IMR-90 (cell line): ENCODE measurements at regions not wholly inside any gene's neighbourhood (a gene's known extent, or its start where the extent isn't known, plus 50 kb on each side); places are given as distances from the start of the nearest gene placed in this dataset.

Experiments used
- ATAC-seq: fragments of 200-7000 bp; cut with Tn5 transposase; 2 replicates; pipeline ENCODE4 v1.9.1; 2020; ENCODE audit warnings: low read depth, mild to moderate bottlenecking, moderate library complexity
- BruUV-seq: library from RNA; stranded (reverse); fragments of 400-500 nt; replicated peaks from 2 replicates; lab custom pipeline; 2021; lab: Mats Ljungman, UMichigan
- CTCF ChIA-PET: fragments of 300-600 bp; formaldehyde crosslinking; extraction: SDS; loops from one replicate; lab custom pipeline; 2021; ENCODE audit warnings: antibody characterized with exemption; lab: Yijun Ruan, JAX
- POLR2A ChIA-PET: fragments of 300-600 bp; sonication (Branson Sonifier 250); formaldehyde crosslinking; loops from one replicate; lab custom pipeline; 2022; ENCODE audit warnings: antibody characterized with exemption; ENCODE audit not compliant: unreplicated experiment; lab: Charles Lee
- DNase-seq: peaks from one replicate; pipeline ENCODE4 v3.0.0; 2013
- H2AFZ ChIP-seq: replicated peaks from 2 replicates; pipeline ENCODE3; 2013; ENCODE audit warnings: low read length, mild to moderate bottlenecking; ENCODE audit not compliant: poor library complexity
- H2AK5ac ChIP-seq: 2 replicates; pipeline ENCODE4 v1.6.1; 2013; ENCODE audit warnings: low read depth, low read length, inconsistent platforms
- H2AK9ac ChIP-seq: replicated peaks from 2 replicates; pipeline ENCODE3; 2013; ENCODE audit warnings: mild to moderate bottlenecking, low read depth, low read length, moderate library complexity; ENCODE audit not compliant: poor library complexity
- H2BK120ac ChIP-seq: 2 replicates; pipeline ENCODE4 v1.6.1; 2013; ENCODE audit warnings: low read depth, low read length, inconsistent platforms
- H2BK15ac ChIP-seq: 3 replicates; pipeline ENCODE4 v1.6.1; 2013; ENCODE audit warnings: low read depth, low read length, inconsistent platforms
- H2BK20ac ChIP-seq: 2 replicates; pipeline ENCODE4 v1.6.1; 2013; ENCODE audit warnings: low read depth, mild to moderate bottlenecking, inconsistent platforms, low read length, moderate library complexity
- H2BK5ac ChIP-seq: 2 replicates; pipeline ENCODE4 v1.6.1; 2013; ENCODE audit warnings: mild to moderate bottlenecking, low read depth, low read length, inconsistent platforms; ENCODE audit not compliant: poor library complexity, severe bottlenecking
- H3K14ac ChIP-seq: replicated peaks from 2 replicates; pipeline ENCODE4 v1.6.1; 2013; ENCODE audit warnings: low read depth, low read length, inconsistent platforms
- H3K18ac ChIP-seq: 2 replicates; pipeline ENCODE4 v1.6.1; 2013; ENCODE audit warnings: low read depth, low read length, control low read depth
- H3K23ac ChIP-seq: 2 replicates; pipeline ENCODE4 v1.6.1; 2013; ENCODE audit warnings: low read depth, low read length, inconsistent platforms
- H3K27ac ChIP-seq: 2 replicates; pipeline ENCODE4 v1.5.1; 2013; ENCODE audit warnings: mild to moderate bottlenecking, control low read depth, low read length; ENCODE audit not compliant: insufficient read depth
- H3K27me3 ChIP-seq: 2 replicates; pipeline ENCODE4 v1.6.1; 2013; ENCODE audit warnings: low read length; ENCODE audit not compliant: control insufficient read depth, insufficient read depth
- H3K36me3 ChIP-seq: 2 replicates; pipeline ENCODE4 v1.6.1; 2013; ENCODE audit warnings: low read length, mixed read lengths; ENCODE audit not compliant: control insufficient read depth, insufficient read depth
- H3K4ac ChIP-seq: 2 replicates; pipeline ENCODE4 v1.6.1; 2013; ENCODE audit warnings: low read depth, low read length, inconsistent platforms
- H3K4me1 ChIP-seq: 2 replicates; pipeline ENCODE4 v1.6.1; 2013; ENCODE audit warnings: low read length, mixed read lengths; ENCODE audit not compliant: control insufficient read depth, insufficient read depth
- H3K4me2 ChIP-seq: 2 replicates; pipeline ENCODE4 v1.6.1; 2013; ENCODE audit warnings: low read depth, mild to moderate bottlenecking, control low read depth, low read length, moderate library complexity
- H3K4me3 ChIP-seq: 2 replicates; pipeline ENCODE4 v1.5.1; 2013; ENCODE audit warnings: low read depth, mild to moderate bottlenecking, control low read depth, low read length, moderate library complexity; ENCODE audit not compliant: insufficient read depth
- H3K56ac ChIP-seq: 2 replicates; pipeline ENCODE4 v1.6.1; 2013; ENCODE audit warnings: low read length, inconsistent platforms; ENCODE audit not compliant: insufficient read depth; ENCODE audit errors: extremely low read depth
- H3K79me1 ChIP-seq, 2 experiments: 2 replicates each; pipeline ENCODE4 v1.6.1; 2013; ENCODE audit warnings: low read length in 2 of 2, inconsistent platforms in 1 of 2, low read depth in 1 of 2
- H3K9ac ChIP-seq: 2 replicates; pipeline ENCODE4 v1.6.1; 2013; ENCODE audit warnings: low read depth, low read length, control low read depth
- H3K9me1 ChIP-seq: 2 replicates; pipeline ENCODE4 v1.6.1; 2013; ENCODE audit warnings: low read length, inconsistent platforms; ENCODE audit not compliant: insufficient read depth
- H3K9me3 ChIP-seq: 2 replicates; pipeline ENCODE4 v1.6.1; 2013; ENCODE audit warnings: low read length; ENCODE audit not compliant: control insufficient read depth, insufficient read depth
- H4K20me1 ChIP-seq: 2 replicates; pipeline ENCODE4 v1.6.1; 2013; ENCODE audit warnings: low read length, inconsistent platforms; ENCODE audit not compliant: insufficient read depth
- H4K5ac ChIP-seq: 2 replicates; pipeline ENCODE4 v1.6.1; 2013; ENCODE audit warnings: mild to moderate bottlenecking, low read depth, low read length, control low read depth
- H4K8ac ChIP-seq, 2 experiments: 2 replicates each; pipeline ENCODE4 v1.6.1; 2013; ENCODE audit warnings: low read depth in 2 of 2, low read length in 2 of 2, control low read depth in 1 of 2, inconsistent platforms in 1 of 2
- H4K91ac ChIP-seq: 2 replicates; pipeline ENCODE4 v1.6.1; 2013; ENCODE audit warnings: low read depth, low read length, inconsistent platforms; ENCODE audit not compliant: insufficient read depth
- CHD1 ChIP-seq: IDR thresholded peaks from 2 replicates; pipeline ENCODE4 v1.6.1; 2012; ENCODE audit warnings: low read depth, low read length, improper control_type of control experiment
- FOS ChIP-seq: fragments of 150-350 bp; IDR thresholded peaks from 2 replicates; pipeline ENCODE4 v1.6.1; 2016; ENCODE audit warnings: low read depth, low read length
- MAFK ChIP-seq: IDR thresholded peaks from 2 replicates; pipeline ENCODE4 v1.6.1; 2012; ENCODE audit warnings: low read depth, low read length, improper control_type of control experiment
- POLR2A ChIP-seq: IDR thresholded peaks from 2 replicates; pipeline ENCODE4 v1.6.1; 2012; ENCODE audit warnings: mild to moderate bottlenecking, low read depth, low read length
- RAD21 ChIP-seq: IDR thresholded peaks from 2 replicates; pipeline ENCODE4 v1.6.1; 2012; ENCODE audit warnings: low read length, improper control_type of control experiment
- RCOR1 ChIP-seq: IDR thresholded peaks from 2 replicates; pipeline ENCODE4 v1.6.1; 2012; ENCODE audit warnings: mild to moderate bottlenecking, low read length, improper control_type of control experiment; ENCODE audit not compliant: insufficient replicate concordance
- SMC3 ChIP-seq: fragments of 150-350 bp; IDR thresholded peaks from 2 replicates; pipeline ENCODE4 v1.6.1; 2016; ENCODE audit warnings: low read depth, mild to moderate bottlenecking, antibody characterized with exemption, low read length, moderate library complexity
- WGBS, 2 experiments: methylation state at CpG; one replicate each; pipeline versions ENCODE4 v1.1.5 to v1.1.7; 2013; ENCODE audit warnings: missing lambda C conversion rate in 2 of 2; ENCODE audit not compliant: insufficient read length in 1 of 2; ENCODE audit errors: extremely low coverage in 2 of 2; 5-methylcytosine and 5-hydroxymethylcytosine counted together
- dilution Hi-C: fragments of 300-500 bp; cut with HindIII; formaldehyde crosslinking; loops from one replicate; pipeline ENCODE4 v1.14.3; 2018; ENCODE audit warnings: low sequenced_read_pairs; ENCODE audit not compliant: unreplicated experiment
- in situ Hi-C: fragments of 300-500 bp; cut with MboI; formaldehyde crosslinking; loops from 3 replicates; pipeline ENCODE4 v1.14.3; 2019; ENCODE audit warnings: low sequenced_read_pairs, inconsistent platforms, mixed read lengths
- intact Hi-C: fragments of 100-400 bp; cut with micrococcal nuclease; formaldehyde crosslinking; loops from 2 replicates; pipeline ENCODE4 v1.10.0; 2022
- TF ChIP-seq, protein P1 (sequence below): conservative IDR thresholded peaks from 2 replicates; pipeline ENCODE4 v1.5.1; 2012; ENCODE audit warnings: mild to moderate bottlenecking, low read depth, low read length, improper control_type of control experiment
- TF ChIP-seq, protein P2 (sequence below): fragments of 150-350 bp; IDR thresholded peaks from 2 replicates; pipeline ENCODE4 v1.6.1; 2016; ENCODE audit warnings: low read depth, mild to moderate bottlenecking, low read length, moderate library complexity, borderline replicate concordance
- TF ChIP-seq, protein P3 (sequence below): fragments of 150-350 bp; IDR thresholded peaks from 2 replicates; pipeline ENCODE4 v1.6.1; 2017; ENCODE audit warnings: mild to moderate bottlenecking, antibody characterized with exemption, low read length, low read depth

DNA sequence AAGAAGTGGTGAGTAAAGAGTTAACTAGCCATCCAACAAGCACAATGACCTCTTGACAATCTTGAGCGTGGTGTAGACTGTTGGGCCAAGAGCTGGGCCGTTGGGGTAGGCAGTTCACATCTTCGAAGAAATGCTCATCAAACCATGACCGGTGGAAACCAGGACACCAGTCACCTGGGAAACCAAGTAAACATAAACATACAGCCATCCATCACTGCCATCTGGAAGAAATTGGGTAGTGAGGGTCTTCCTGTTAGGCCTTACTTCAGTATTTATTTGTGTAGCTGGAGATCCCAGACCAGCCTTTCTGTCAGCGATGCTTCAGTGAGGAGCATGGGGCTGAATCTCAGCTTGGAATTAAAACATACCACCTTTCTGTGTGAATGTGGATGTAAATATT lies 108.1 kb upstream of the HAO2 start:
- Histone ChIP-seq H3K9me3 (no peaks in the 10 kb centered on the region), H2BK15ac (no peak overlapping the region), H4K91ac (no peak overlapping the region), H3K4ac (no peak overlapping the region), H3K9ac (no peak overlapping the region), H3K27me3 (no peaks in the 10 kb centered on the region; the same call in 1 of the 2 replicates), H3K56ac (no peak overlapping the region), H3K79me1 (no peaks in the 10 kb centered on the region), H3K14ac (no peak overlapping the region), H2BK20ac (no peak overlapping the region), H2AFZ (no peak overlapping the region), H2AK5ac (no peak overlapping the region), H3K23ac (no peak overlapping the region), H2BK5ac (no peak overlapping the region), H3K9me1 (no peaks in the 10 kb centered on the region), H3K27ac (no peak overlapping the region), H4K5ac (no peak overlapping the region), H3K4me3 (no peak overlapping the region), H3K18ac (no peak overlapping the region), H4K8ac (no peak overlapping the region), H2AK9ac (no peak overlapping the region), H4K20me1 (no peaks in the 10 kb centered on the region), H3K36me3 (no peaks in the 10 kb centered on the region), H3K4me2 (no peak overlapping the region), H3K4me1 (no peaks in the 10 kb centered on the region), H2BK120ac (no peak overlapping the region)
- no TSS peak for BruUV-seq
- POLR2A ChIA-PET: no interaction called here
- in situ Hi-C loops: no loop called here
- DNase-seq (no peak), ATAC-seq (no peak)
- CTCF ChIA-PET: interaction anchor here (1.1 kb wide), 1 partner anchor 15 kb away, joined by 3 read pairs; no protein-coding TSS in a partner anchor
- WGBS, 2 experiments: no CpG with 5 or more reads among the region's 5 CpGs
- TF ChIP-seq, protein P1, sequence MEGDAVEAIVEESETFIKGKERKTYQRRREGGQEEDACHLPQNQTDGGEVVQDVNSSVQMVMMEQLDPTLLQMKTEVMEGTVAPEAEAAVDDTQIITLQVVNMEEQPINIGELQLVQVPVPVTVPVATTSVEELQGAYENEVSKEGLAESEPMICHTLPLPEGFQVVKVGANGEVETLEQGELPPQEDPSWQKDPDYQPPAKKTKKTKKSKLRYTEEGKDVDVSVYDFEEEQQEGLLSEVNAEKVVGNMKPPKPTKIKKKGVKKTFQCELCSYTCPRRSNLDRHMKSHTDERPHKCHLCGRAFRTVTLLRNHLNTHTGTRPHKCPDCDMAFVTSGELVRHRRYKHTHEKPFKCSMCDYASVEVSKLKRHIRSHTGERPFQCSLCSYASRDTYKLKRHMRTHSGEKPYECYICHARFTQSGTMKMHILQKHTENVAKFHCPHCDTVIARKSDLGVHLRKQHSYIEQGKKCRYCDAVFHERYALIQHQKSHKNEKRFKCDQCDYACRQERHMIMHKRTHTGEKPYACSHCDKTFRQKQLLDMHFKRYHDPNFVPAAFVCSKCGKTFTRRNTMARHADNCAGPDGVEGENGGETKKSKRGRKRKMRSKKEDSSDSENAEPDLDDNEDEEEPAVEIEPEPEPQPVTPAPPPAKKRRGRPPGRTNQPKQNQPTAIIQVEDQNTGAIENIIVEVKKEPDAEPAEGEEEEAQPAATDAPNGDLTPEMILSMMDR: no peak
- TF ChIP-seq, protein P2, sequence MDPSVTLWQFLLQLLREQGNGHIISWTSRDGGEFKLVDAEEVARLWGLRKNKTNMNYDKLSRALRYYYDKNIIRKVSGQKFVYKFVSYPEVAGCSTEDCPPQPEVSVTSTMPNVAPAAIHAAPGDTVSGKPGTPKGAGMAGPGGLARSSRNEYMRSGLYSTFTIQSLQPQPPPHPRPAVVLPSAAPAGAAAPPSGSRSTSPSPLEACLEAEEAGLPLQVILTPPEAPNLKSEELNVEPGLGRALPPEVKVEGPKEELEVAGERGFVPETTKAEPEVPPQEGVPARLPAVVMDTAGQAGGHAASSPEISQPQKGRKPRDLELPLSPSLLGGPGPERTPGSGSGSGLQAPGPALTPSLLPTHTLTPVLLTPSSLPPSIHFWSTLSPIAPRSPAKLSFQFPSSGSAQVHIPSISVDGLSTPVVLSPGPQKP: no peak
- TF ChIP-seq FOS (no peak), RAD21 (no peak), SMC3 (no peak), POLR2A (no peak), CHD1 (no peak), RCOR1 (no peak), MAFK (no peak)
- TF ChIP-seq, protein P3, sequence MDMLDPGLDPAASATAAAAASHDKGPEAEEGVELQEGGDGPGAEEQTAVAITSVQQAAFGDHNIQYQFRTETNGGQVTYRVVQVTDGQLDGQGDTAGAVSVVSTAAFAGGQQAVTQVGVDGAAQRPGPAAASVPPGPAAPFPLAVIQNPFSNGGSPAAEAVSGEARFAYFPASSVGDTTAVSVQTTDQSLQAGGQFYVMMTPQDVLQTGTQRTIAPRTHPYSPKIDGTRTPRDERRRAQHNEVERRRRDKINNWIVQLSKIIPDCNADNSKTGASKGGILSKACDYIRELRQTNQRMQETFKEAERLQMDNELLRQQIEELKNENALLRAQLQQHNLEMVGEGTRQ: no peak
- intact Hi-C loops: no loop called here
- dilution Hi-C loops: no loop called here
